Cardiac septum (tissue), 1 donor: ENCODE measurements at regions not wholly inside any gene's neighbourhood (a gene's known extent, or its start where the extent isn't known, plus 50 kb on each side); places are given as distances from the start of the nearest gene placed in this dataset.
"Not testable (repeated sequence)": the region's sequence is repeated elsewhere in the genome, so short reads cannot be mapped to it uniquely, and the experiment has no call there.

Experiments used
- DNase-seq: peaks from one replicate; pipeline ENCODE4 v3.0.0-alpha.2; 2020; ENCODE audit warnings: low spot score
- intact Hi-C: fragments of 100-400 bp; cut with DNase I; formaldehyde crosslinking; loops from one replicate; pipeline ENCODE4 v1.14.0; 2022
- donor health status: DM: no; HTN: no; CAD: no.

- intact Hi-C loops: no loop called here
- DNase-seq: no peak
Measured at GRCh38 chr3:107461721-107462120, 61.0 kb upstream of the BBX start.

GRCh38 chr3:107464037-107464436 is 58.7 kb upstream of the BBX start:
- DNase-seq: no peak
- intact Hi-C loops: no loop called here

DNA sequence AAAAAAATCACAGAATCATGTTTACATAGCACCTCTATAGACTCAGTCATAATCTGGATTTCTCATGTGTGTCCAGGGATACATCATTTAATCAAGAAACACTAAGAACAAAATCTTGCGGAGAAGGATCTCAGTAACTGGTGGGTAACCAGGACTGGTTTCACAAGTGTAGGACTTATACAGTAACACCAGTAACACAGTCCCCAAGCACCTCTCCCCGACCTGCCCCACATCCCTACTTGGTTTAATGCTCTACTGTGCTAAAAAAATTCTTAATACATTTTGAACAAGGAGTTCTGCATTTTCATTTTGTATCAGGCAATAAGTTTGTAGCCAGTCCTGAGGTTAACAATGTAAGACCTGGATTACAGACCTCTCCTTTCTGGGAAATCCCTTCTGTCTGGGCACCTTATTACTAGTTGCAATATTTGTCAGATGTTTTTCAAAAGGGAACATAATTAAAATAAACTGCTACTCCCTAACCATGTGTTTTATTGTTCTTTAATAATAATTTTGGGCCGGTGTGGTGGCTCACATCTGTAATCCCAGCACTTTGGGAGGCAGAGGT is 57.6 kb upstream of the BBX start:
- no peak for DNase-seq

GRCh38 chr3:107468782-107469181 is 54.0 kb upstream of the BBX start:
- no peak for DNase-seq
- intact Hi-C loops: no loop called here

More for the DNA sequence above, 57.6 kb upstream of the BBX start:
- intact Hi-C loops: no loop called here

DNA sequence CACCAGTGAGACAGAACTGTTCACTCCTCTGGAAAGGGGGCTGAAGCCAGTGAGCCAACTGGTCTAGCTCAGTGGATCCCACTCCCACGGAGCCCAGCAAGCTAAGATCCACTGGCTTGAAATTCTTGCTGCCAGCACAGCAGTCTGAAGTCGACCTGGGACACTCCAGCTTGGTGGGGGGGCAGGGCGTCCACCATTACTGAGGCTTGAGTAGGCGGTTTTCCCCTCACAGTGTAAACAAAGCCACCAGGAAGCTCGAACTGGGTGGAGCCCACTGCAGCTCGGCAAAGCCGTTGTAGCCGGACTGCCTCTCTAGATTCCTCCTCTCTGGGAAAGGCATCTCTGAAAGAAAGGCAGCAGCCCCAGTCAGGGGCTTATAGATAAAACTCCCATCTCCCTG is 52.3 kb upstream of the BBX start:
- intact Hi-C loops, DNase-seq: not testable (repeated sequence)
